ENCODE measurements at regions not wholly inside any gene's neighbourhood (a gene's known extent, or its start where the extent isn't known, plus 50 kb on each side); places are given as distances from the start of the nearest gene placed in this dataset.

- TF ChIP-seq ZNF449 (CRISPR knock-in tag; IDR thresholded peaks at IDR 0.05), result no peak
- no peak for TF ChIP-seq KDM4B (IDR thresholded peaks at IDR 0.05; ENCODE audit: borderline replicate concordance in 2 of 2, low read depth in 1 of 2)
- TF ChIP-seq ZNF445 (CRISPR knock-in tag; IDR thresholded peaks at IDR 0.05; ENCODE audit: low read depth), result no peak
- TF ChIP-seq SRSF9 (IDR thresholded peaks at IDR 0.05; ENCODE audit: borderline replicate concordance, low read depth, low read length), result no peak
- TF ChIP-seq RBBP5 (IDR thresholded peaks at IDR 0.05; ENCODE audit: borderline replicate concordance, insufficient read depth, low read length, poor library complexity, severe bottlenecking), result no peak
- peak; percentile 31; the same call in 1 of the 2 replicates for TF ChIP-seq CEBPG (CRISPR knock-in tag; IDR thresholded peaks at IDR 0.05)
- TF ChIP-seq CEBPG (tag; conservative IDR thresholded peaks at IDR 0.05 in 1 of 2, IDR thresholded peaks at IDR 0.05 in 1 of 2), result peak; percentile 95 to 96
- no peak for TF ChIP-seq XRCC4 (IDR thresholded peaks at IDR 0.05; ENCODE audit: extremely low read depth, insufficient read depth, insufficient read length)
- TF ChIP-seq CEBPB (tag; IDR thresholded peaks at IDR 0.05), result peak; percentile 37
- TF ChIP-seq, protein P1, sequence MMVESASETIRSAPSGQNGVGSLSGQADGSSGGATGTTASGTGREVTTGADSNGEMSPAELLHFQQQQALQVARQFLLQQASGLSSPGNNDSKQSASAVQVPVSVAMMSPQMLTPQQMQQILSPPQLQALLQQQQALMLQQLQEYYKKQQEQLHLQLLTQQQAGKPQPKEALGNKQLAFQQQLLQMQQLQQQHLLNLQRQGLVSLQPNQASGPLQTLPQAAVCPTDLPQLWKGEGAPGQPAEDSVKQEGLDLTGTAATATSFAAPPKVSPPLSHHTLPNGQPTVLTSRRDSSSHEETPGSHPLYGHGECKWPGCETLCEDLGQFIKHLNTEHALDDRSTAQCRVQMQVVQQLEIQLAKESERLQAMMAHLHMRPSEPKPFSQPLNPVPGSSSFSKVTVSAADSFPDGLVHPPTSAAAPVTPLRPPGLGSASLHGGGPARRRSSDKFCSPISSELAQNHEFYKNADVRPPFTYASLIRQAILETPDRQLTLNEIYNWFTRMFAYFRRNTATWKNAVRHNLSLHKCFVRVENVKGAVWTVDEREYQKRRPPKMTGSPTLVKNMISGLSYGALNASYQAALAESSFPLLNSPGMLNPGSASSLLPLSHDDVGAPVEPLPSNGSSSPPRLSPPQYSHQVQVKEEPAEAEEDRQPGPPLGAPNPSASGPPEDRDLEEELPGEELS (CRISPR knock-in tag; IDR thresholded peaks at IDR 0.05; ENCODE audit: borderline replicate concordance), result no peak
- no peak for TF ChIP-seq HEY1 (CRISPR knock-in tag; IDR thresholded peaks at IDR 0.05; ENCODE audit: borderline replicate concordance)
- TF ChIP-seq ZC3H11A (IDR thresholded peaks at IDR 0.05; ENCODE audit: low read depth, low read length), result no peak
- no peak for TF ChIP-seq NCOA1 (IDR thresholded peaks at IDR 0.05; ENCODE audit: low read depth)
- no peak for TF ChIP-seq ZNF134 (CRISPR knock-in tag; conservative IDR thresholded peaks at IDR 0.05)
- TF ChIP-seq NONO (IDR thresholded peaks at IDR 0.05; ENCODE audit: low read depth in 2 of 2, low read length in 1 of 2), result no peak
- TF ChIP-seq, protein P2, sequence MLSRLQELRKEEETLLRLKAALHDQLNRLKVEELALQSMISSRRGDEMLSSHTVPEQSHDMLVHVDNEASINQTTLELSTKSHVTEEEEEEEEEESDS (CRISPR knock-in tag; IDR thresholded peaks at IDR 0.05), result no peak
- 0 out of 2 replicates have a peak, but pooled peaks have one; percentile 33 for TF ChIP-seq MYC (IDR thresholded peaks at IDR 0.05; ENCODE audit: low read depth, low read length)
- TF ChIP-seq MYC (CRISPR knock-in tag; IDR thresholded peaks at IDR 0.05; ENCODE audit: borderline replicate concordance, low read depth), result no peak
- no peak for TF ChIP-seq ZNF507 (tag; conservative IDR thresholded peaks at IDR 0.05)
- no peak for TF ChIP-seq ZNF232 (CRISPR knock-in tag; IDR thresholded peaks at IDR 0.05)
- TF ChIP-seq GTF2E2 (tag; IDR thresholded peaks at IDR 0.05), result no peak
- peak; percentile 39; the same call in 1 of the 2 replicates for TF ChIP-seq L3MBTL2 (IDR thresholded peaks at IDR 0.05)
- peak; percentile 90 to 93; a peak in 3 of 4 replicates for TF ChIP-seq TRIM24 (IDR thresholded peaks at IDR 0.05)
- TF ChIP-seq ZNF41 (CRISPR knock-in tag; conservative IDR thresholded peaks at IDR 0.05), result no peak
- no peak for TF ChIP-seq POLR3G (IDR thresholded peaks at IDR 0.05; ENCODE audit: extremely low read depth, insufficient read length, insufficient replicate concordance)
- TF ChIP-seq CGGBP1 (CRISPR knock-in tag; IDR thresholded peaks at IDR 0.05), result no peak
Observed at GRCh38 chr13:97766749-97767148, 186.7 kb upstream of the IPO5 start (continued).

Measured in K562 (cell line).